HEK293 (cell line): ENCODE measurements at regions not wholly inside any gene's neighbourhood (a gene's known extent, or its start where the extent isn't known, plus 50 kb on each side); places are given as distances from the start of the nearest gene placed in this dataset.

ENCODE experiments used
- CTCF ChIA-PET: fragments of 350-600 bp; formaldehyde crosslinking; extraction: SDS; loops from one replicate; lab custom pipeline; 2021; ENCODE audit warnings: antibody characterized with exemption; lab: Yijun Ruan, JAX
- POLR2A ChIA-PET: fragments of 300-600 bp; formaldehyde crosslinking; extraction: SDS; loops from one replicate; lab custom pipeline; 2020; ENCODE audit warnings: antibody characterized with exemption, inconsistent platforms; lab: Yijun Ruan, JAX
- H3K27ac ChIP-seq: fragments of 200-500 bp; sonication (Bioruptor generic); 2 replicates; pipeline ENCODE4 v1.5.1; 2014; ENCODE audit warnings: low read depth, low read length, control low read depth, inconsistent platforms; ENCODE audit errors: extremely low read depth
- H3K36me3 ChIP-seq, 2 experiments: fragments of 200-500 bp in 1 of 2; sonication (Bioruptor generic) in 1 of 2; 1 replicate in 1 of 2; 2 replicates in 1 of 2; pipeline ENCODE4 v1.5.1; 2014 to 2017; ENCODE audit warnings: inconsistent platforms in 2 of 2, low read length in 2 of 2; ENCODE audit not compliant: control insufficient read depth in 2 of 2, insufficient read depth in 1 of 2
- H3K4me1 ChIP-seq: fragments of 200-500 bp; sonication (Bioruptor generic); 2 replicates; pipeline ENCODE4 v1.5.1; 2014; ENCODE audit warnings: mild to moderate bottlenecking, low read length, inconsistent platforms; ENCODE audit not compliant: control insufficient read depth, insufficient read depth
- H3K4me3 ChIP-seq: 2 replicates; pipeline ENCODE4 v1.5.1; 2011; ENCODE audit warnings: low read depth, mild to moderate bottlenecking, control low read depth, low read length, moderate library complexity
- H3K9me3 ChIP-seq: fragments of 200-500 bp; sonication (Bioruptor generic); 2 replicates; pipeline ENCODE4 v1.5.1; 2014; ENCODE audit warnings: low read depth, low read length, inconsistent platforms; ENCODE audit not compliant: control insufficient read depth, insufficient read depth
- BCL11B ChIP-seq: fragments of 450-650 bp; formaldehyde crosslinking; IDR thresholded peaks from 2 replicates; pipeline ENCODE4 v1.5.1; 2016; ENCODE audit warnings: low read depth, missing biosample characterization, missing genetic modification characterization
- CTCF ChIP-seq: fragments of 450-650 bp; formaldehyde crosslinking; IDR thresholded peaks from 2 replicates; pipeline ENCODE4 v1.5.1; 2016; ENCODE audit warnings: missing biosample characterization, missing genetic modification characterization
- GLI4 ChIP-seq: fragments of 450-650 bp; formaldehyde crosslinking; IDR thresholded peaks from 2 replicates; pipeline ENCODE4 v1.5.1; 2016; ENCODE audit warnings: missing biosample characterization, missing genetic modification characterization
- HOXC10 ChIP-seq: sonication (generic); formaldehyde crosslinking; IDR thresholded peaks from 2 replicates; pipeline ENCODE4 v1.8.1; 2023; ENCODE audit warnings: mild to moderate bottlenecking, missing genetic modification reagents
- HOXD13 ChIP-seq: sonication (generic); formaldehyde crosslinking; IDR thresholded peaks from 2 replicates; pipeline ENCODE4 v1.8.0; 2022; ENCODE audit warnings: missing genetic modification reagents, borderline replicate concordance
- KLF7 ChIP-seq: fragments of 450-650 bp; formaldehyde crosslinking; IDR thresholded peaks from 2 replicates; pipeline ENCODE4 v1.5.1; 2016; ENCODE audit warnings: missing biosample characterization, missing genetic modification characterization, borderline replicate concordance
- KLF8 ChIP-seq: fragments of 450-650 bp; formaldehyde crosslinking; IDR thresholded peaks from 2 replicates; pipeline ENCODE4 v1.5.1; 2016; ENCODE audit warnings: missing biosample characterization, missing genetic modification characterization
- KLF9 ChIP-seq: fragments of 450-650 bp; formaldehyde crosslinking; IDR thresholded peaks from 2 replicates; pipeline ENCODE4 v1.5.1; 2016; ENCODE audit warnings: missing biosample characterization, missing genetic modification characterization, low read depth
- SCRT1 ChIP-seq: fragments of 450-650 bp; formaldehyde crosslinking; IDR thresholded peaks from 2 replicates; pipeline ENCODE4 v1.5.1; 2016; ENCODE audit warnings: missing biosample characterization, missing genetic modification characterization, borderline replicate concordance
- ZBTB49 ChIP-seq: fragments of 450-650 bp; formaldehyde crosslinking; IDR thresholded peaks from 2 replicates; pipeline ENCODE4 v1.5.1; 2016; ENCODE audit warnings: missing biosample characterization, missing genetic modification characterization, low read depth
- ZFP3 ChIP-seq: fragments of 450-650 bp; formaldehyde crosslinking; IDR thresholded peaks from 2 replicates; pipeline ENCODE4 v1.5.1; 2016; ENCODE audit warnings: low read depth, missing biosample characterization, missing genetic modification characterization
- ZFP41 ChIP-seq: fragments of 450-650 bp; formaldehyde crosslinking; IDR thresholded peaks from 2 replicates; pipeline ENCODE4 v1.5.1; 2016; ENCODE audit warnings: missing biosample characterization, missing genetic modification characterization, borderline replicate concordance
- ZNF10 ChIP-seq: fragments of 450-650 bp; formaldehyde crosslinking; IDR thresholded peaks from 2 replicates; pipeline ENCODE4 v1.5.1; 2017; ENCODE audit warnings: missing biosample characterization, missing genetic modification characterization
- ZNF157 ChIP-seq: fragments of 450-650 bp; formaldehyde crosslinking; IDR thresholded peaks from 2 replicates; pipeline ENCODE4 v1.5.1; 2016; ENCODE audit warnings: missing biosample characterization, missing genetic modification characterization
- ZNF169 ChIP-seq: fragments of 450-650 bp; formaldehyde crosslinking; IDR thresholded peaks from 2 replicates; pipeline ENCODE4 v1.5.1; 2016; ENCODE audit warnings: missing biosample characterization, missing genetic modification characterization
- ZNF274 ChIP-seq, 2 experiments: fragments of 200-500 bp in 1 of 2; fragments of 450-650 bp in 1 of 2; sonication (Bioruptor generic) in 1 of 2; formaldehyde crosslinking in 1 of 2; IDR thresholded peaks; 2 replicates each; pipeline versions ENCODE4 v1.5.1 to v1.6.1; 2014 to 2016; ENCODE audit warnings: borderline replicate concordance in 1 of 2, inconsistent platforms in 1 of 2, low read length in 1 of 2, missing biosample characterization in 1 of 2, missing genetic modification characterization in 1 of 2
- ZNF280D ChIP-seq: fragments of 450-650 bp; formaldehyde crosslinking; IDR thresholded peaks from 2 replicates; pipeline ENCODE4 v1.5.1; 2016; ENCODE audit warnings: missing biosample characterization, missing genetic modification characterization
- ZNF596 ChIP-seq: fragments of 450-650 bp; IDR thresholded peaks from 2 replicates; pipeline ENCODE4 v1.5.0; 2018; ENCODE audit warnings: missing biosample characterization, mild to moderate bottlenecking, missing genetic modification characterization, moderate library complexity
- ZNF600 ChIP-seq: fragments of 450-650 bp; formaldehyde crosslinking; IDR thresholded peaks from 2 replicates; pipeline ENCODE4 v1.5.1; 2016; ENCODE audit warnings: missing biosample characterization, missing genetic modification characterization
- ZNF645 ChIP-seq: fragments of 450-650 bp; formaldehyde crosslinking; IDR thresholded peaks from 2 replicates; pipeline ENCODE4; 2016; ENCODE audit warnings: missing biosample characterization, missing genetic modification characterization
- ZNF670 ChIP-seq: fragments of 450-650 bp; formaldehyde crosslinking; IDR thresholded peaks from 2 replicates; pipeline ENCODE4 v1.5.1; 2016; ENCODE audit warnings: missing biosample characterization, missing genetic modification characterization, low read depth
- ZXDB ChIP-seq: fragments of 450-650 bp; formaldehyde crosslinking; IDR thresholded peaks from 2 replicates; pipeline ENCODE4 v1.5.1; 2016; ENCODE audit warnings: missing biosample characterization, missing genetic modification characterization

GRCh38 chr3:144643771-144644198 lies 672.2 kb downstream of the DIPK2A start (continued):
- TF ChIP-seq ZNF596 (no peak), ZNF645 (tag by site-specific recombination) (no peak), KLF7 (no peak), ZNF274 (IDR thresholded peaks at IDR 0.05; ENCODE audit: low read length) (no peak), ZNF274 (tag by site-specific recombination; IDR thresholded peaks at IDR 0.05; ENCODE audit: borderline replicate concordance) (no peak), ZFP3 (tag by site-specific recombination) (no peak)
- TF ChIP-seq, all 188 proteins: peak for 0

- Histone ChIP-seq H3K27ac (no peak overlapping the region), H3K4me3 (no peak overlapping the region), H3K9me3 (no peaks in the 10 kb centered on the region), H3K4me1 (no peaks in the 10 kb centered on the region), H3K36me3 (no peaks in the 10 kb centered on the region)
- ChIA-PET CTCF (no interaction called here), POLR2A (no interaction called here)
- TF ChIP-seq ZXDB (tag by site-specific recombination) (no peak), HOXC10 (CRISPR knock-in tag) (no peak), HOXD13 (CRISPR knock-in tag) (no peak), CTCF (no peak), ZNF600 (tag by site-specific recombination) (no peak)
Measured at GRCh38 chr3:144645300-144645699, 673.7 kb downstream of the DIPK2A start.

GRCh38 chr3:144650380-144650779 lies 678.8 kb downstream of the DIPK2A start:
- POLR2A ChIA-PET: no interaction called here
- TF ChIP-seq ZNF10 (tag by site-specific recombination): no peak
- no peak for TF ChIP-seq ZNF157 (tag by site-specific recombination)
- TF ChIP-seq BCL11B: no peak
- no peak for TF ChIP-seq SCRT1 (tag by site-specific recombination)
- TF ChIP-seq, all 188 proteins: peak for 0
- no peaks in the 10 kb centered on the region for H3K4me1 ChIP-seq
- no peak overlapping the region for H3K27ac ChIP-seq
- no peak overlapping the region for H3K4me3 ChIP-seq
- H3K9me3 ChIP-seq: no peaks in the 10 kb centered on the region
- H3K36me3 ChIP-seq: no peaks in the 10 kb centered on the region
- CTCF ChIA-PET: no interaction called here

- Histone ChIP-seq H3K4me1 (no peaks in the 10 kb centered on the region), H3K4me3 (no peak overlapping the region), H3K36me3 (no peaks in the 10 kb centered on the region), H3K27ac (no peak overlapping the region), H3K9me3 (no peaks in the 10 kb centered on the region)
- ChIA-PET CTCF (no interaction called here), POLR2A (no interaction called here)
- TF ChIP-seq KLF8 (tag by site-specific recombination): no peak
- TF ChIP-seq HOXC10 (CRISPR knock-in tag): no peak
- no peak for TF ChIP-seq ZNF670
- no peak for TF ChIP-seq HOXD13 (CRISPR knock-in tag)
- no peak for TF ChIP-seq ZNF169 (tag by site-specific recombination)
- TF ChIP-seq ZFP41 (tag by site-specific recombination): no peak
- no peak for TF ChIP-seq ZBTB49
- no peak for TF ChIP-seq GLI4
- no peak for TF ChIP-seq ZNF280D (tag by site-specific recombination)
- no peak for TF ChIP-seq KLF9 (tag by site-specific recombination)
Measured at GRCh38 chr3:144652573-144652972, 681.0 kb downstream of the DIPK2A start.
